GM12874 (cell line): ENCODE measurements at regions not wholly inside any gene's neighbourhood (a gene's known extent, or its start where the extent isn't known, plus 50 kb on each side); places are given as distances from the start of the nearest gene placed in this dataset.

Source experiments
- TF ChIP-seq, protein P1 (sequence below): IDR thresholded peaks from 2 replicates; pipeline ENCODE4 v1.5.1; 2011; ENCODE audit warnings: low read depth, mild to moderate bottlenecking, control low read depth, low read length, moderate library complexity; ENCODE audit not compliant: insufficient read depth

DNA sequence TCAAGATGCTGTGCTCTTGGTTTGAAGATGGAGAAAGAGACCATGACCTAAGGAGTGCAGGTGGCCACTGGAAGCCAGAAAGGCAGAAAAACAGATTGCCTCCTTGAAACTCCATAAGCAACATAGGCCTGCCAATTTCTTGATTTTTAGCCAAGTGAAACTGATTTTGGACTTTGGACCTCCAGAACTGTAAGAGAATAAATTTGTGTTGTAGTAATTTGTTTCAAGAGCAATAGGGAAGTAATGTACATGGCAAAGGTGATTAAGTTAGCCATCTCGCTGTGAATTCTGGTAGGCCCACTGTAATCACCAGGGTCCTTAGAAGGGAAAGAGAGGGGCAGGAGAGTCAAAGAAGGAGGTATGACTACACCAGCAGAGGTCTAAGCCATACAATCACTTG, 238.8 kb downstream of the CNTN3 start:
- TF ChIP-seq, protein P1, sequence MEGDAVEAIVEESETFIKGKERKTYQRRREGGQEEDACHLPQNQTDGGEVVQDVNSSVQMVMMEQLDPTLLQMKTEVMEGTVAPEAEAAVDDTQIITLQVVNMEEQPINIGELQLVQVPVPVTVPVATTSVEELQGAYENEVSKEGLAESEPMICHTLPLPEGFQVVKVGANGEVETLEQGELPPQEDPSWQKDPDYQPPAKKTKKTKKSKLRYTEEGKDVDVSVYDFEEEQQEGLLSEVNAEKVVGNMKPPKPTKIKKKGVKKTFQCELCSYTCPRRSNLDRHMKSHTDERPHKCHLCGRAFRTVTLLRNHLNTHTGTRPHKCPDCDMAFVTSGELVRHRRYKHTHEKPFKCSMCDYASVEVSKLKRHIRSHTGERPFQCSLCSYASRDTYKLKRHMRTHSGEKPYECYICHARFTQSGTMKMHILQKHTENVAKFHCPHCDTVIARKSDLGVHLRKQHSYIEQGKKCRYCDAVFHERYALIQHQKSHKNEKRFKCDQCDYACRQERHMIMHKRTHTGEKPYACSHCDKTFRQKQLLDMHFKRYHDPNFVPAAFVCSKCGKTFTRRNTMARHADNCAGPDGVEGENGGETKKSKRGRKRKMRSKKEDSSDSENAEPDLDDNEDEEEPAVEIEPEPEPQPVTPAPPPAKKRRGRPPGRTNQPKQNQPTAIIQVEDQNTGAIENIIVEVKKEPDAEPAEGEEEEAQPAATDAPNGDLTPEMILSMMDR: no peak

DNA sequence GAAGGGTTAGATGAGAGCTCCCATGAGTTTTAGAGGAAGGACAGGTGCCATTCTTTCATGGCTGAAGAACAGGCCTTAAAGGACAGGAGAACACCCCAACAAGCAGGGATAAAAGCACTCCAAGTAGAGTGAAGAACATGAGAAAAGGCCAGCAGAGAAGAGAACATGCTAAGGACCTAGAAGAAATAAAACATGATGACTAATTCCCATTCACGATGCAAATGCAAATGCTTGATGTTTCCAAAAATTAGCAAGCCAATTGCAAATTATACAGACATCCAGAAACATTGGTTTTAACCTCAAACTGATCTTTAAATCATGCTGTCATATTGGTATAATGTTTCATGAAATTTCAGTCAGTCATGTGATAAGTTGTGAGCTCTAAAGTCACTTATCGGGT, 241.7 kb downstream of the CNTN3 start:
- TF ChIP-seq, protein P1: no peak

DNA sequence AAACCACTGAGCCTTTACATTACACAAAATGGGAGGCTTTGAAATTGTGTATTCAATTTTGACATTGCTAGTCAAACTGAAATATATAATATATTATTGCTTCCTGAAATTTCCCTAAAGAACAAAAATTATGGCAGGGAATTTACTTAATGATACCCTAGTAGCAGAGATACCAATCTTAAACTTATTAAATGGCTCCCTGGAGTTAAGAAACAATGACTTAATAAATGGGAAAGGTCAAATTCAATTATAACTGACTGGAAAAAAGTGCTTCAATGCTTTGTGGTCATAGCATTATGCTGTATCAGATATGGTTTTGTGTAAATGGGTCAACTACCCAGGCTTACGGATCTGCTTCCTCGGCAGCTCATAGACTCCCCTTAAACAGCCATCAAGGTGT, 244.1 kb downstream of the CNTN3 start:
- TF ChIP-seq, protein P1: no peak

DNA sequence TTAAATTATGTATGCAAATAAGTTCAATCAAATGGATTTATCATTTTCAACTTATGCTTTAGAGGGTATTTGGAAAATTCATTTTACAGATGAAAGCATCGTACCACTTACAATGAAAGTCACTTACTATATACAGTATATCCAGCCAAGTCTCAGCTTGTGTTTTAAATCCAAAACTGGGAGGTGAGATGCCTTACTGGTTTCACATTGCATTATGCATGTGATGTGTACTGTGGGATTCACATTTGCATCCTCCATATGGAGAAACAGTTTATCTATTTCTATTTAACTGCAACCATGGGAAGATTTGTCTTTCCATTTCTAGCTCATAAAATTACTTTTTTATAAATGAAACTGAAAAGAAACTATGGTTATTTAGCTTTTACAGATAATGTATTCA, 248.1 kb downstream of the CNTN3 start:
- TF ChIP-seq, protein P1: no peak

DNA sequence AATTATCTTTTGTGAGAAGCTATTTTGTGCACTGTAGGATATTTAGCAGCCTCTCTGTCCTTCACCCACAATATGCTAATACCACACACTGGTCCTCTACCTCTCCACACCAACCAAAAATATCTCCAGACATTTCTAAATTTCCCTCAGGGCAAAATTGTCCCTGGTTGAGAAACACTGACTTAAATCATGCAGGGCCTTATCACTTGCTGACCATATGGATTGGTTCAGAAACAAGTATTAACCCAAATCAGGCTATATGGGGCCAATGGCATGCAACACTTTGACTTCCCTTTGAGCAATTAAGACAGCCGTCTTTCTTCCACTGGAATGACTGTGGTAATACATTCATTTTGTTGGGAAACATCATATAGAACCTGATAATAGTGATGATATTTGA, 251.1 kb downstream of the CNTN3 start:
- TF ChIP-seq, protein P1: no peak

DNA sequence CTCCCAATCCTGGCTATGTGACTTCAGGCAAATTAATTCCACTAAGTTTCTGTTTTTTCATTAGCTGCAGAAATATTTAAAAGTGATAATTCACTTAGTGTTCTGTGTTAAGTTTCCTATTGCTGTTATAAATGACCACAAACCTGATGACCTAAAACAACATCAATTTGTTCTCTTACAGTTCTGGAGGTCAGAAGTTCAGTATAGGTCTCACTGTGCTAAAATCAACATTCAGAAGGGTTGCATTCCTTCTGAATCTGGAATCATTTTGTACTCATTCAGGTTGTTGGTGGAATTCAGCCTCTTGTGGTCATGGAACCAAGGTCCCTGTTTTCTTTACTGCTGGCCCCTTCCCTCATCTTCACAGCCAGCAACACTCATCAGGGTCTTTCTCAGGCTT, 254.1 kb downstream of the CNTN3 start:
- TF ChIP-seq, protein P1: no peak

DNA sequence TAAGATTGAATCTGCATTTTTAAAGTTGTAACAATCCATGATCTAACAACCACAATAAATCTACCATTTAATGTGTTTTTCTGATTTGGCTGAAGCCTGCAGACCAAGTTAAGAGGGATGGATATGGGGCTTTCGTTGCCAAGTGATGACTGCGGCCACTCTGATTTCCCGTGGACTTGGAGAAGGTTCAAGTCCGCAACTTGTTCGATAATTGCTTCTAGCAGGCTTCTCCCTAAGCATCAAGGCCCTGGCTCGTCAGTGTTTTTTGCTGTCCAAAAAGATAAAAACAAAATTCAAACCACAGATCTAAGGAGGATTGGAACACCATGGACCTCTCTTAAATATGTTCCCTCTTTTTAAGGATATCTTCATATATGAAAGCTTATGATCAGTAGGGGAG, 256.6 kb downstream of the CNTN3 start:
- TF ChIP-seq, protein P1: no peak

DNA sequence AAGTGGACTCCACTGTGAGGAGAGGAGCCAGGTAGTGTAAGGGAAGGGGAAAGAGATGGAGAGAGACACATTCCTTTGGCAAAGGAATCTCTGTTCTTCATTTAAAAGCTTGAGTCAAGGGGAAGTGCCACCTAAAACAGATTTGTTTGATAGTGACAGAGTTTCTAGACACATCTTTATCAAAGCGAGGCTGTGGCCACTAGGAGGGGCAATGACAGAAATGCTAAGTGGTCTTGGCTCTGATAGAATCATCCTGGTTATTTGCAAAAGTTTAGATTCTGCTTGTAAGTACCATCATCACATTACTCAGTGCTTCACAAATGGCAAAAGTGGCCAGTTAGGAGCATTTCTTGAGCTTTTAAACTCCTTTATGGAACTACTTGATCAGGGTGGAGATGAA, 261.4 kb downstream of the CNTN3 start:
- TF ChIP-seq, protein P1: no peak
